OCI-LY1 (cell line): ENCODE measurements at regions not wholly inside any gene's neighbourhood (a gene's known extent, or its start where the extent isn't known, plus 50 kb on each side); places are given as distances from the start of the nearest gene placed in this dataset.

Source experiments
- H2AFZ ChIP-seq: fragments of 200-600 bp; sonication (generic), shearing (Covaris generic); 2 replicates; pipeline ENCODE4 v1.6.0; 2014; ENCODE audit warnings: antibody characterized with exemption, mild to moderate bottlenecking, low read length
- H3F3A ChIP-seq: fragments of 200-600 bp; sonication (generic), shearing (Covaris generic); 2 replicates; pipeline ENCODE4 v1.6.0; 2014; ENCODE audit warnings: mild to moderate bottlenecking, antibody characterized with exemption, low read length, moderate library complexity; ENCODE audit not compliant: insufficient read depth
- H3K27ac ChIP-seq: fragments of 200-600 bp; sonication (generic); 2 replicates; pipeline ENCODE4 v1.5.1; 2014; ENCODE audit warnings: low read length, mixed run types, mild to moderate bottlenecking, low read depth; ENCODE audit not compliant: poor library complexity, severe bottlenecking
- H3K27me3 ChIP-seq: fragments of 200-600 bp; sonication (generic); 2 replicates; pipeline ENCODE4 v1.6.0; 2014; ENCODE audit warnings: antibody characterized with exemption, mild to moderate bottlenecking, low read length, moderate library complexity; ENCODE audit not compliant: insufficient read depth
- H3K36me3 ChIP-seq: fragments of 200-600 bp; sonication (generic); 2 replicates; pipeline ENCODE4 v1.6.1; 2014; ENCODE audit warnings: mild to moderate bottlenecking, antibody characterized with exemption, low read length, moderate library complexity, mixed read lengths; ENCODE audit not compliant: insufficient read depth
- H3K4me1 ChIP-seq: fragments of 200-600 bp; sonication (generic); 2 replicates; pipeline ENCODE4 v1.5.1; 2014; ENCODE audit warnings: mild to moderate bottlenecking, low read length, moderate library complexity; ENCODE audit not compliant: insufficient read depth, severe bottlenecking
- H3K4me2 ChIP-seq: fragments of 200-600 bp; sonication (generic), shearing (Covaris generic); 2 replicates; pipeline ENCODE4 v1.6.1; 2014; ENCODE audit warnings: low read length
- H3K4me3 ChIP-seq: fragments of 200-600 bp; sonication (generic); 2 replicates; pipeline ENCODE4 v1.5.1; 2014; ENCODE audit warnings: low read length, low read depth, mild to moderate bottlenecking, mixed read lengths; ENCODE audit not compliant: poor library complexity, severe bottlenecking
- H3K79me2 ChIP-seq: fragments of 200-600 bp; shearing (Covaris generic); 2 replicates; pipeline ENCODE4 v1.6.1; 2016; ENCODE audit warnings: mixed run types, low read length, mixed read lengths; ENCODE audit not compliant: insufficient read depth
- H3K9ac ChIP-seq: fragments of 200-600 bp; sonication (generic), shearing (Covaris generic); 2 replicates; pipeline ENCODE4 v1.6.1; 2014; ENCODE audit warnings: mild to moderate bottlenecking, low read length, mixed read lengths
- H3K9me2 ChIP-seq: fragments of 200-600 bp; sonication (generic), shearing (Covaris generic); 2 replicates; pipeline ENCODE4 v1.6.1; 2014; ENCODE audit warnings: low read depth, mild to moderate bottlenecking, low read length, mixed read lengths
- H3K9me3 ChIP-seq: fragments of 200-600 bp; shearing (Covaris generic); 2 replicates; pipeline ENCODE4 v1.6.1; 2014; ENCODE audit warnings: low read length, mixed read lengths
- H4K20me1 ChIP-seq: fragments of 200-600 bp; sonication (generic), shearing (Covaris generic); 2 replicates; pipeline ENCODE4 v1.6.0; 2016; ENCODE audit warnings: mild to moderate bottlenecking, low read length; ENCODE audit not compliant: insufficient read depth
- CTCF ChIP-seq: fragments of 200-600 bp; sonication (generic), shearing (Covaris generic); IDR thresholded peaks from 2 replicates; pipeline ENCODE4 v1.5.1; 2017; ENCODE audit warnings: mild to moderate bottlenecking, antibody characterized with exemption, low read length, moderate library complexity, mixed read lengths
- EZH2 ChIP-seq: fragments of 200-600 bp; sonication (generic), shearing (Covaris generic); IDR thresholded peaks from 2 replicates; pipeline ENCODE4 v1.8.0; 2017; ENCODE audit warnings: borderline replicate concordance, mixed run types, mild to moderate bottlenecking, antibody characterized with exemption, low read length, moderate library complexity, mixed read lengths

- TF ChIP-seq CTCF = no peak
- no peak for TF ChIP-seq EZH2
- Histone ChIP-seq H3K9ac (no peak overlapping the region), H3K79me2 (no peaks in the 10 kb centered on the region), H2AFZ (no peak overlapping the region), H3K9me3 (no peaks in the 10 kb centered on the region), H4K20me1 (no peaks in the 10 kb centered on the region), H3K9me2 (no peaks in the 10 kb centered on the region), H3F3A (no peaks in the 10 kb centered on the region), H3K4me1 (no peaks in the 10 kb centered on the region), H3K36me3 (no peaks in the 10 kb centered on the region), H3K27ac (no peak overlapping the region), H3K27me3 (no peaks in the 10 kb centered on the region), H3K4me3 (no peak overlapping the region), H3K4me2 (no peak overlapping the region)
Measured at GRCh38 chr2:65744477-65745200, 312.2 kb upstream of the SPRED2 start.

GRCh38 chr2:65742977-65743376, 310.6 kb upstream of the SPRED2 start:
- Histone ChIP-seq H3K27me3 (no peaks in the 10 kb centered on the region), H3K4me1 (no peaks in the 10 kb centered on the region)
- no peak for TF ChIP-seq EZH2
- no peak for TF ChIP-seq CTCF

DNA sequence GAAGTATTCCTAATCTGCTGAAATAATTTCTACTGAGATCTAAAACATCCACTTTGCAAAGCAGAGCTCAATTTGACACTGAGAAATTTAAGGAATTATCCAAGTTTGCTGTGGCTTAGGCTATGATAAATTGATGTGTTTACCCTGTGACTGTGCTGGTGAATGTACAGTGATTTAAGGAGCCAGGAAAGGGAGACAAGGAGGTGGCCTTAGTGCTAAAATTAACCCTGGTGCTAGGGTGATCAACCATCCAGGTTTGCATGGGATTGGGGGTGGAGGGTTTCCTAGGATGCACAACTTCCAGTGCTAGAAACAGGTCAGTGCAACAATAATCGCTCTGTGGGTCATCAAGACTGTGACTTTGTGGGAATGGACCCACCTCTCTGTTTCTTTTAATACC, 307.5 kb upstream of the SPRED2 start:
- no peak overlapping the region for H3K9ac ChIP-seq
- no peaks in the 10 kb centered on the region for H3K79me2 ChIP-seq
- no peaks in the 10 kb centered on the region for H4K20me1 ChIP-seq
- no peaks in the 10 kb centered on the region for H3K9me2 ChIP-seq
- no peaks in the 10 kb centered on the region for H3F3A ChIP-seq
- H3K9me3 ChIP-seq = no peaks in the 10 kb centered on the region
- no peaks in the 10 kb centered on the region for H3K36me3 ChIP-seq
- H3K4me1 ChIP-seq = no peaks in the 10 kb centered on the region
- H2AFZ ChIP-seq = no peak overlapping the region
- no peak overlapping the region for H3K4me3 ChIP-seq
- TF ChIP-seq EZH2 (no peak), CTCF (no peak)
- H3K4me2 ChIP-seq = no peak overlapping the region
- no peak overlapping the region for H3K27ac ChIP-seq
- H3K27me3 ChIP-seq = no peaks in the 10 kb centered on the region

More at GRCh38 chr2:65742977-65743376, 310.6 kb upstream of the SPRED2 start:
- H2AFZ ChIP-seq = no peak overlapping the region
- H3K36me3 ChIP-seq = no peaks in the 10 kb centered on the region
- no peaks in the 10 kb centered on the region for H3K79me2 ChIP-seq
- H3F3A ChIP-seq = no peaks in the 10 kb centered on the region
- no peak overlapping the region for H3K9ac ChIP-seq
- no peak overlapping the region for H3K4me2 ChIP-seq
- H3K4me3 ChIP-seq = no peak overlapping the region
- no peaks in the 10 kb centered on the region for H3K9me2 ChIP-seq
- no peaks in the 10 kb centered on the region for H4K20me1 ChIP-seq
- no peak overlapping the region for H3K27ac ChIP-seq
- no peaks in the 10 kb centered on the region for H3K9me3 ChIP-seq
